Astrocyte of the spinal cord (primary cell): ENCODE measurements at regions not wholly inside any gene's neighbourhood (a gene's known extent, or its start where the extent isn't known, plus 50 kb on each side); places are given as distances from the start of the nearest gene placed in this dataset.
"Not testable (repeated sequence)": the region's sequence is repeated elsewhere in the genome, so short reads cannot be mapped to it uniquely, and the experiment has no call there.

Source experiments
- DNase-seq: peaks from one replicate; pipeline ENCODE4 v3.0.0; 2011; ENCODE audit warnings: low read depth, low spot score
- H3K4me3 ChIP-seq: 2 replicates; pipeline ENCODE4 v1.5.1; 2011; ENCODE audit warnings: low read depth, mild to moderate bottlenecking, low read length, moderate library complexity
- CTCF ChIP-seq: IDR thresholded peaks from 2 replicates; pipeline ENCODE4 v1.5.1; 2012; ENCODE audit warnings: low read depth, mild to moderate bottlenecking, low read length, inconsistent platforms
- in situ Hi-C: cut with HindIII; loops from 2 replicates; pipeline ENCODE4 v1.10.0; 2017; ENCODE audit warnings: low sequenced_read_pairs

- in situ Hi-C loops, result no loop called here
- no peak for TF ChIP-seq CTCF
- no peak for DNase-seq
- no peak overlapping the region for H3K4me3 ChIP-seq
Observed at GRCh38 chr7:50251765-50252164, 52.8 kb upstream of the IKZF1 start.

- in situ Hi-C loops, result no loop called here
- no peak overlapping the region for H3K4me3 ChIP-seq
- no peak for TF ChIP-seq CTCF
- DNase-seq, result no peak
Observed at GRCh38 chr7:50246551-50246950, 58.0 kb upstream of the IKZF1 start.

- DNase-seq, H3K4me3 ChIP-seq, in situ Hi-C loops: not testable (repeated sequence)
Observed at GRCh38 chr7:50242111-50242510, 62.4 kb upstream of the IKZF1 start.

GRCh38 chr7:50240699-50241098, 63.8 kb upstream of the IKZF1 start:
- H3K4me3 ChIP-seq, DNase-seq, in situ Hi-C loops: not testable (repeated sequence)

GRCh38 chr7:50229964-50230363, 74.6 kb upstream of the IKZF1 start:
- in situ Hi-C loops, result no loop called here
- DNase-seq, result peak; percentile 2
- H3K4me3 ChIP-seq, result no peak overlapping the region
- TF ChIP-seq CTCF, result peak; percentile 20

- no peak for DNase-seq
- TF ChIP-seq CTCF, result no peak
- in situ Hi-C loops, result no loop called here
- H3K4me3 ChIP-seq, result no peak overlapping the region
Observed at GRCh38 chr7:50228148-50228547, 76.4 kb upstream of the IKZF1 start.

- TF ChIP-seq CTCF, result no peak
- in situ Hi-C loops, result no loop called here
- no peak overlapping the region for H3K4me3 ChIP-seq
- no peak for DNase-seq
Observed at GRCh38 chr7:50227726-50228125, 76.8 kb upstream of the IKZF1 start.

- no peak for TF ChIP-seq CTCF
- in situ Hi-C loops, result no loop called here
- no peak overlapping the region for H3K4me3 ChIP-seq
- no peak for DNase-seq
Observed at GRCh38 chr7:50226669-50227068, 77.8 kb upstream of the IKZF1 start.
